IMR-90 (cell line): ENCODE measurements at regions not wholly inside any gene's neighbourhood (a gene's known extent, or its start where the extent isn't known, plus 50 kb on each side); places are given as distances from the start of the nearest gene placed in this dataset.

ENCODE experiments used
- ATAC-seq: fragments of 200-7000 bp; cut with Tn5 transposase; 2 replicates; pipeline ENCODE4 v1.9.1; 2020; ENCODE audit warnings: low read depth, mild to moderate bottlenecking, moderate library complexity
- BruUV-seq: library from RNA; stranded (reverse); fragments of 400-500 nt; replicated peaks from 2 replicates; lab custom pipeline; 2021; lab: Mats Ljungman, UMichigan
- CTCF ChIA-PET: fragments of 300-600 bp; formaldehyde crosslinking; extraction: SDS; loops from one replicate; lab custom pipeline; 2021; ENCODE audit warnings: antibody characterized with exemption; lab: Yijun Ruan, JAX
- POLR2A ChIA-PET: fragments of 300-600 bp; sonication (Branson Sonifier 250); formaldehyde crosslinking; loops from one replicate; lab custom pipeline; 2022; ENCODE audit warnings: antibody characterized with exemption; ENCODE audit not compliant: unreplicated experiment; lab: Charles Lee
- DNase-seq: peaks from one replicate; pipeline ENCODE4 v3.0.0; 2013
- H2AFZ ChIP-seq: replicated peaks from 2 replicates; pipeline ENCODE3; 2013; ENCODE audit warnings: low read length, mild to moderate bottlenecking; ENCODE audit not compliant: poor library complexity
- H2AK5ac ChIP-seq: 2 replicates; pipeline ENCODE4 v1.6.1; 2013; ENCODE audit warnings: low read depth, low read length, inconsistent platforms
- H2AK9ac ChIP-seq: replicated peaks from 2 replicates; pipeline ENCODE3; 2013; ENCODE audit warnings: mild to moderate bottlenecking, low read depth, low read length, moderate library complexity; ENCODE audit not compliant: poor library complexity
- H2BK120ac ChIP-seq: 2 replicates; pipeline ENCODE4 v1.6.1; 2013; ENCODE audit warnings: low read depth, low read length, inconsistent platforms
- H2BK15ac ChIP-seq: 3 replicates; pipeline ENCODE4 v1.6.1; 2013; ENCODE audit warnings: low read depth, low read length, inconsistent platforms
- H2BK20ac ChIP-seq: 2 replicates; pipeline ENCODE4 v1.6.1; 2013; ENCODE audit warnings: low read depth, mild to moderate bottlenecking, inconsistent platforms, low read length, moderate library complexity
- H2BK5ac ChIP-seq: 2 replicates; pipeline ENCODE4 v1.6.1; 2013; ENCODE audit warnings: mild to moderate bottlenecking, low read depth, low read length, inconsistent platforms; ENCODE audit not compliant: poor library complexity, severe bottlenecking
- H3K14ac ChIP-seq: replicated peaks from 2 replicates; pipeline ENCODE4 v1.6.1; 2013; ENCODE audit warnings: low read depth, low read length, inconsistent platforms
- H3K18ac ChIP-seq: 2 replicates; pipeline ENCODE4 v1.6.1; 2013; ENCODE audit warnings: low read depth, low read length, control low read depth
- H3K23ac ChIP-seq: 2 replicates; pipeline ENCODE4 v1.6.1; 2013; ENCODE audit warnings: low read depth, low read length, inconsistent platforms
- H3K27ac ChIP-seq: 2 replicates; pipeline ENCODE4 v1.5.1; 2013; ENCODE audit warnings: mild to moderate bottlenecking, control low read depth, low read length; ENCODE audit not compliant: insufficient read depth
- H3K27me3 ChIP-seq: 2 replicates; pipeline ENCODE4 v1.6.1; 2013; ENCODE audit warnings: low read length; ENCODE audit not compliant: control insufficient read depth, insufficient read depth
- H3K36me3 ChIP-seq: 2 replicates; pipeline ENCODE4 v1.6.1; 2013; ENCODE audit warnings: low read length, mixed read lengths; ENCODE audit not compliant: control insufficient read depth, insufficient read depth
- H3K4ac ChIP-seq: 2 replicates; pipeline ENCODE4 v1.6.1; 2013; ENCODE audit warnings: low read depth, low read length, inconsistent platforms
- H3K4me1 ChIP-seq: 2 replicates; pipeline ENCODE4 v1.6.1; 2013; ENCODE audit warnings: low read length, mixed read lengths; ENCODE audit not compliant: control insufficient read depth, insufficient read depth
- H3K4me2 ChIP-seq: 2 replicates; pipeline ENCODE4 v1.6.1; 2013; ENCODE audit warnings: low read depth, mild to moderate bottlenecking, control low read depth, low read length, moderate library complexity
- H3K4me3 ChIP-seq: 2 replicates; pipeline ENCODE4 v1.5.1; 2013; ENCODE audit warnings: low read depth, mild to moderate bottlenecking, control low read depth, low read length, moderate library complexity; ENCODE audit not compliant: insufficient read depth
- H3K56ac ChIP-seq: 2 replicates; pipeline ENCODE4 v1.6.1; 2013; ENCODE audit warnings: low read length, inconsistent platforms; ENCODE audit not compliant: insufficient read depth; ENCODE audit errors: extremely low read depth
- H3K79me1 ChIP-seq, 2 experiments: 2 replicates each; pipeline ENCODE4 v1.6.1; 2013; ENCODE audit warnings: low read length in 2 of 2, inconsistent platforms in 1 of 2, low read depth in 1 of 2
- H3K9ac ChIP-seq: 2 replicates; pipeline ENCODE4 v1.6.1; 2013; ENCODE audit warnings: low read depth, low read length, control low read depth
- H3K9me1 ChIP-seq: 2 replicates; pipeline ENCODE4 v1.6.1; 2013; ENCODE audit warnings: low read length, inconsistent platforms; ENCODE audit not compliant: insufficient read depth
- H3K9me3 ChIP-seq: 2 replicates; pipeline ENCODE4 v1.6.1; 2013; ENCODE audit warnings: low read length; ENCODE audit not compliant: control insufficient read depth, insufficient read depth
- H4K20me1 ChIP-seq: 2 replicates; pipeline ENCODE4 v1.6.1; 2013; ENCODE audit warnings: low read length, inconsistent platforms; ENCODE audit not compliant: insufficient read depth
- H4K5ac ChIP-seq: 2 replicates; pipeline ENCODE4 v1.6.1; 2013; ENCODE audit warnings: mild to moderate bottlenecking, low read depth, low read length, control low read depth
- H4K8ac ChIP-seq, 2 experiments: 2 replicates each; pipeline ENCODE4 v1.6.1; 2013; ENCODE audit warnings: low read depth in 2 of 2, low read length in 2 of 2, control low read depth in 1 of 2, inconsistent platforms in 1 of 2
- H4K91ac ChIP-seq: 2 replicates; pipeline ENCODE4 v1.6.1; 2013; ENCODE audit warnings: low read depth, low read length, inconsistent platforms; ENCODE audit not compliant: insufficient read depth
- BHLHE40 ChIP-seq: fragments of 150-350 bp; IDR thresholded peaks from 2 replicates; pipeline ENCODE4 v1.6.1; 2016; ENCODE audit warnings: mild to moderate bottlenecking, low read depth, low read length
- CEBPB ChIP-seq: IDR thresholded peaks from 2 replicates; pipeline ENCODE4 v1.6.1; 2012; ENCODE audit warnings: low read depth, low read length, improper control_type of control experiment
- CHD1 ChIP-seq: IDR thresholded peaks from 2 replicates; pipeline ENCODE4 v1.6.1; 2012; ENCODE audit warnings: low read depth, low read length, improper control_type of control experiment
- MAFK ChIP-seq: IDR thresholded peaks from 2 replicates; pipeline ENCODE4 v1.6.1; 2012; ENCODE audit warnings: low read depth, low read length, improper control_type of control experiment
- MAZ ChIP-seq: IDR thresholded peaks from 2 replicates; pipeline ENCODE4 v1.6.1; 2012; ENCODE audit warnings: low read depth, mild to moderate bottlenecking, low read length, improper control_type of control experiment, moderate library complexity, borderline replicate concordance
- MXI1 ChIP-seq: IDR thresholded peaks from 2 replicates; pipeline ENCODE4 v1.6.1; 2012; ENCODE audit warnings: low read depth, mild to moderate bottlenecking, low read length, moderate library complexity, borderline replicate concordance
- RAD21 ChIP-seq: IDR thresholded peaks from 2 replicates; pipeline ENCODE4 v1.6.1; 2012; ENCODE audit warnings: low read length, improper control_type of control experiment
- RCOR1 ChIP-seq: IDR thresholded peaks from 2 replicates; pipeline ENCODE4 v1.6.1; 2012; ENCODE audit warnings: mild to moderate bottlenecking, low read length, improper control_type of control experiment; ENCODE audit not compliant: insufficient replicate concordance
- RFX5 ChIP-seq: IDR thresholded peaks from 2 replicates; pipeline ENCODE4 v1.8.0; 2012; ENCODE audit warnings: low read depth, mild to moderate bottlenecking, low read length, moderate library complexity
- WGBS, 2 experiments: methylation state at CpG; one replicate each; pipeline versions ENCODE4 v1.1.5 to v1.1.7; 2013; ENCODE audit warnings: missing lambda C conversion rate in 2 of 2; ENCODE audit not compliant: insufficient read length in 1 of 2; ENCODE audit errors: extremely low coverage in 2 of 2; 5-methylcytosine and 5-hydroxymethylcytosine counted together
- dilution Hi-C: fragments of 300-500 bp; cut with HindIII; formaldehyde crosslinking; loops from one replicate; pipeline ENCODE4 v1.14.3; 2018; ENCODE audit warnings: low sequenced_read_pairs; ENCODE audit not compliant: unreplicated experiment
- in situ Hi-C: fragments of 300-500 bp; cut with MboI; formaldehyde crosslinking; loops from 3 replicates; pipeline ENCODE4 v1.14.3; 2019; ENCODE audit warnings: low sequenced_read_pairs, inconsistent platforms, mixed read lengths
- intact Hi-C: fragments of 100-400 bp; cut with micrococcal nuclease; formaldehyde crosslinking; loops from 2 replicates; pipeline ENCODE4 v1.10.0; 2022
- TF ChIP-seq, protein P1 (sequence below): fragments of 150-350 bp; IDR thresholded peaks from 2 replicates; pipeline ENCODE4 v1.6.1; 2017; ENCODE audit warnings: mild to moderate bottlenecking, antibody characterized with exemption, low read length, low read depth
- TF ChIP-seq, protein P2 (sequence below): conservative IDR thresholded peaks from 2 replicates; pipeline ENCODE4 v1.5.1; 2012; ENCODE audit warnings: mild to moderate bottlenecking, low read depth, low read length, improper control_type of control experiment

DNA sequence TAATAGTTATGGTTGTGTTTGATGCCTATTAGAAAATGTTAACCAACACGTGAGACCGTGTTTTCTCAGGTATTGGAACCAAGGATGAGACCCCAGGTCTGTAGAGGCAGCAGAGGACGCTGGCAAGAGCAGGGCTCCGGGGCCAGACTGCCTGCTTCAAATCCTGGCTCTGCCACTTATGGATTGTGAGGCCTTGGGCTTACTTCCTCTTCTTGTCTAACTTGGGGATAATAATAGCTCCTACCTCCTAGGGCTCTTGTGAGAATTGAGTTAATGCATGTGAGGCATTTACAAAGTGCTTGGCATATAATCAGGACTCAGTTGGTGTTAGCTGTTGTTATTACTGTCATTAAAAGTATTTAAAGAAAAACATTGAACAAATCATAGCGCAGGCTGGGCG is 85.5 kb upstream of the PITX1 start:
- no peak overlapping the region for H3K4me2 ChIP-seq
- no peak overlapping the region for H3K9ac ChIP-seq
- H2AK5ac ChIP-seq, result no peak overlapping the region
- H3K4me1 ChIP-seq, result peaks cover 12% of the 10 kb centered on the region; the same call in 1 of the 2 replicates
- ChIA-PET POLR2A (no interaction called here), CTCF (no interaction called here)
- H3K4ac ChIP-seq, result no peak overlapping the region
- dilution Hi-C loops (no loop called here), in situ Hi-C loops (no loop called here), intact Hi-C loops (no loop called here)
- H3K4me3 ChIP-seq, result no peak overlapping the region
- no peak overlapping the region for H3K27ac ChIP-seq
- no peak overlapping the region for H2BK5ac ChIP-seq
- H3K18ac ChIP-seq, result no peak overlapping the region
- H2AFZ ChIP-seq, result no peak overlapping the region
- no TSS peak for BruUV-seq
- DNase-seq, result no peak
- ATAC-seq, result no peak
- 84% methylated on average over 3 of the region's 6 CpGs; no CpG with 5 or more reads in 1 of the 2 experiments for WGBS, 2 experiments
- H4K5ac ChIP-seq, result no peak overlapping the region
- H4K20me1 ChIP-seq, result no peaks in the 10 kb centered on the region; the same call in 1 of the 2 replicates
- H3K14ac ChIP-seq, result no peak overlapping the region
- no peak overlapping the region for H2BK120ac ChIP-seq
- no peak overlapping the region for H3K56ac ChIP-seq
- H3K9me1 ChIP-seq, result no peaks in the 10 kb centered on the region
- TF ChIP-seq CEBPB (no peak), MAZ (no peak), BHLHE40 (no peak), RFX5 (no peak), RCOR1 (no peak), CHD1 (no peak), MXI1 (no peak), RAD21 (no peak), MAFK (no peak)
- TF ChIP-seq, protein P1, sequence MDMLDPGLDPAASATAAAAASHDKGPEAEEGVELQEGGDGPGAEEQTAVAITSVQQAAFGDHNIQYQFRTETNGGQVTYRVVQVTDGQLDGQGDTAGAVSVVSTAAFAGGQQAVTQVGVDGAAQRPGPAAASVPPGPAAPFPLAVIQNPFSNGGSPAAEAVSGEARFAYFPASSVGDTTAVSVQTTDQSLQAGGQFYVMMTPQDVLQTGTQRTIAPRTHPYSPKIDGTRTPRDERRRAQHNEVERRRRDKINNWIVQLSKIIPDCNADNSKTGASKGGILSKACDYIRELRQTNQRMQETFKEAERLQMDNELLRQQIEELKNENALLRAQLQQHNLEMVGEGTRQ, result no peak
- TF ChIP-seq, protein P2, sequence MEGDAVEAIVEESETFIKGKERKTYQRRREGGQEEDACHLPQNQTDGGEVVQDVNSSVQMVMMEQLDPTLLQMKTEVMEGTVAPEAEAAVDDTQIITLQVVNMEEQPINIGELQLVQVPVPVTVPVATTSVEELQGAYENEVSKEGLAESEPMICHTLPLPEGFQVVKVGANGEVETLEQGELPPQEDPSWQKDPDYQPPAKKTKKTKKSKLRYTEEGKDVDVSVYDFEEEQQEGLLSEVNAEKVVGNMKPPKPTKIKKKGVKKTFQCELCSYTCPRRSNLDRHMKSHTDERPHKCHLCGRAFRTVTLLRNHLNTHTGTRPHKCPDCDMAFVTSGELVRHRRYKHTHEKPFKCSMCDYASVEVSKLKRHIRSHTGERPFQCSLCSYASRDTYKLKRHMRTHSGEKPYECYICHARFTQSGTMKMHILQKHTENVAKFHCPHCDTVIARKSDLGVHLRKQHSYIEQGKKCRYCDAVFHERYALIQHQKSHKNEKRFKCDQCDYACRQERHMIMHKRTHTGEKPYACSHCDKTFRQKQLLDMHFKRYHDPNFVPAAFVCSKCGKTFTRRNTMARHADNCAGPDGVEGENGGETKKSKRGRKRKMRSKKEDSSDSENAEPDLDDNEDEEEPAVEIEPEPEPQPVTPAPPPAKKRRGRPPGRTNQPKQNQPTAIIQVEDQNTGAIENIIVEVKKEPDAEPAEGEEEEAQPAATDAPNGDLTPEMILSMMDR, result no peak
- no peak overlapping the region for H3K23ac ChIP-seq
- H3K79me1 ChIP-seq, result no peaks in the 10 kb centered on the region
- H3K9me3 ChIP-seq, result no peaks in the 10 kb centered on the region
- H2BK20ac ChIP-seq, result no peak overlapping the region
- no peaks in the 10 kb centered on the region for H3K36me3 ChIP-seq
- H4K8ac ChIP-seq, result no peak overlapping the region
- no peak overlapping the region for H2AK9ac ChIP-seq
- H4K91ac ChIP-seq, result no peak overlapping the region
- no peaks in the 10 kb centered on the region; the same call in 1 of the 2 replicates for H3K27me3 ChIP-seq
- H2BK15ac ChIP-seq, result no peak overlapping the region
